RPMI8226 (cell line): ENCODE measurements at regions not wholly inside any gene's neighbourhood (a gene's known extent, or its start where the extent isn't known, plus 50 kb on each side); places are given as distances from the start of the nearest gene placed in this dataset.
A peak's percentile ranks its signal among the peaks of the same experiment; 100 is the strongest.

Experiments
- DNase-seq: peaks from one replicate; pipeline ENCODE4 v3.0.0-alpha.2; 2015

DNA sequence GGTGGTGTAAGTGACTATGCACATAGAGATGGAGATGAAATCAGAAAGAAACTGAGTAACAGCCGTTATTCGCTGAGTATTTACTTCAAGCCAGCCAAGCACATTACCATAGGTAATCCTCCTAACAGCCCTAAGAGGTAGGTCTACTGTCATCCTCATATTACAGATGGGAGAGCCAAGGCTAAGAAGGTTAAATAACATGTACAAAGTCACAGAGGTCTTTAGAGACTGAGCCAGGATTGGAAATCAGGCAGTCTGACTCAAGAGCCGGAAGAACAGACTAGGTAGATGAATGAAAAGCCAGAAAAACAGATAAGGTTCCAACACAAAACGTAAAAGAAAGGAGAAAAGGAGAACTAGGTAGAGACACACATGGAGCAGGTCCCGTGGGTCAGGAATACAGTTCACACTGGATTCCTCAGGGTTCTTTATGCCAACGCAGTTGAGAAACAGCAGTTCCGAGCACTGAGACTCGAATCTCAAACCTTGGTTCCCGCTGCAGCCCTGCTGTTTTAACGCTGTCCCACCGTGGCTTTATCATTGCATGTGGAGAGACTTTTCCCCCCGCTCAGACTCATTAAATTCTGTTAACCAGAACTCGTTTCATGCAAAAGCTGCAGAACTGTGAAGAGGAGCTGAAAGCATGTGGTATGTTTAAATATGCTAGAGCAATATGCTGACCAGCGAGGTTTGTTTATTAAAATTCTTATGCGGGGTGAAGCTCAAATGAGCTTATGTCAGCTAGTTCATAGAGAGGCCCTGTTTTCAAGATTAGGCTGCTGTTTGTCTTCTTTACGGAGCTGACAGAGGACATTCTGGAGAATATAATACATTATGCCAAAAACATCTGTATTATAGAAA is 537.9 kb downstream of the CD83 start:
- peak; percentile 89 for DNase-seq

DNA sequence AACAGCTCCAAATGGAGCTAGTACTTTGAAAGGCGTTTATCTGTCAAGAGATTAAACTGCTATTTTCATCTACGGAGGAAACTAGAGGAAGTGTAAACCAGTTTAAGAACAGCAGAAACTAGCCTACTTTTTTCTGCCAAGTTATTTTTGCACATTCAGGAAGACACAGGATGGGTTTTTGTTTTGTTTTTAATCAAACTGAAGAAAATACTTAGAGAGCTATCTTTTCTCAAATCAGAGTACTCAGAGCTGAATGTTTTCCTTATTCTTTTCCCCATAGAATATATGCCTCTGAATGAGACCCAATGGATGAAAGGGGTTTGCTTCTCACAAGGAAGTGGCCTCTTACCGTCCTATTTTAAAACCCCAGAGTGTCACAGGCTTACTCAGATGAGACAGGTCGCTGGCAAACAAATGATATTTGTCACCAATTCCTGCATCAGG is 538.5 kb downstream of the CD83 start:
- peak; percentile 54 for DNase-seq

DNA sequence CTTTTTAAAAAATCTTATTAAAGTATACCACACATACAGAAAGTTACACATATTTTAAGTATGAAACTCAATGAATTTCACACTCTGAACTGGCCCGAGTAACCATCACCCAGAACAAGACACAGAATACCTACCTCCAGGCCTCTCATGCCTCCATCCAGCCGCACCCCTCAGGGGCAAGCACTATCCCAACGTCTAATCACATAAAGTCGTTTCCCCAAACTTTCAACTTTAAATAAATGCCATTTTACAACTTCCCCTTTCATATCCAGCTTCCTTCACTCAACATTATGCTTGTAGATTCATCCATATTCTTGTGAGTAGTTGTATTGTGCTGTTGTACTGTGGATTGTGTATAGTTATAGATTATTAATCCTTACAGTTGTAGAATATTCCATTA is 539.1 kb downstream of the CD83 start:
- DNase-seq = peak; percentile 27

DNA sequence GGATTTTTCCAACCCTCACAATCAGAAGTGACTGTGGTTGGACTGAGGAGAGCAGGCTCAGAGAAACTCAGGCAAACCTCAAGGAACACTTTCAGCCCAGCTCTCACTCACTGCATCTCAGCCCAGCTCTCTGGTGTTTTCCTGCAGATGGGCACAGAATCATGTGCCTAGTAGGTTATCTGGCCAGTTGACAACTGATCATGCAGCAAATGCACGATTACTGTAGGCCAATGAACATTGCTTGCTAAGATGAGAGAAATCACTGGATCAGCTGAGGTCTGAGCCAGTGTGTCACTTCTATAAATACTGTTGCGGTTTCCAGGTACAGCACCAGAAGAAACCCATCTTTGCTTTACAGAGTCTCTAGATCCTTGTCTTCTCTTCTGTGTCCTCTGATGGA is 540.5 kb downstream of the CD83 start:
- peak; percentile 80 for DNase-seq

DNA sequence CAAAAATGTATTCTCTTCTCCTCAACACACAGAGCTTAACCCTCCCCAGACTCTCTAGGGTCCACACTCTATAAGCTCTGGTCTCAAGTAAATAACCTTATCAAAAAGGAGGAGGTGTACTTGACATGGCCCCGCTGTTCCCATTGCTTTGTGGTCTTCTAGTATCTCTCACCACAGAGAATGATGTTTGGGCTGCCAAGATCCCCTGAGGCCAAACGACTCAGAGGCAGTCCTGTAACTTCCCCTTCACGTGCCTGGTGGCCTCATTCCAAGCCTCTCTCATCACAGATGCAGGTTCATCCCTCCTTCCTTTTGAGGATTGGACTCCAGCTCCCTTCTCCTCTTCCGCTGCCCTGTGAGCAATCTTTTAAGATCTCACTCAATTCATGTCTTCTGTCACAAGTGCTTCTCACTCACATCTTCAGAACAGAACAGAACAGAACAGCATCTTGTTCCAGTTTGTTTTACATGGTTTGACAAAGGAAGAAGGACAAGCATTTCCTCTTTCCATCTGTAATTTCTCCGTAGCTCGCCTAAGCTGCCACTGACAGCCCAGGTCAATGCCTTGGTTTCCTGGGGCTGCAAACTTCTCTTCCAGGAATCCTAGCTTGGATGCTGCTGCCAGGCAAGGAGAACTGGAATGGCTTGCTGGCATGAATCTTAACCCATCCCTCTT is 541.5 kb downstream of the CD83 start:
- peak; percentile 66 for DNase-seq

- no peak for DNase-seq
These were observed 542.3 kb downstream of the CD83 start for GRCh38 chr6:14659841-14660240.

DNA sequence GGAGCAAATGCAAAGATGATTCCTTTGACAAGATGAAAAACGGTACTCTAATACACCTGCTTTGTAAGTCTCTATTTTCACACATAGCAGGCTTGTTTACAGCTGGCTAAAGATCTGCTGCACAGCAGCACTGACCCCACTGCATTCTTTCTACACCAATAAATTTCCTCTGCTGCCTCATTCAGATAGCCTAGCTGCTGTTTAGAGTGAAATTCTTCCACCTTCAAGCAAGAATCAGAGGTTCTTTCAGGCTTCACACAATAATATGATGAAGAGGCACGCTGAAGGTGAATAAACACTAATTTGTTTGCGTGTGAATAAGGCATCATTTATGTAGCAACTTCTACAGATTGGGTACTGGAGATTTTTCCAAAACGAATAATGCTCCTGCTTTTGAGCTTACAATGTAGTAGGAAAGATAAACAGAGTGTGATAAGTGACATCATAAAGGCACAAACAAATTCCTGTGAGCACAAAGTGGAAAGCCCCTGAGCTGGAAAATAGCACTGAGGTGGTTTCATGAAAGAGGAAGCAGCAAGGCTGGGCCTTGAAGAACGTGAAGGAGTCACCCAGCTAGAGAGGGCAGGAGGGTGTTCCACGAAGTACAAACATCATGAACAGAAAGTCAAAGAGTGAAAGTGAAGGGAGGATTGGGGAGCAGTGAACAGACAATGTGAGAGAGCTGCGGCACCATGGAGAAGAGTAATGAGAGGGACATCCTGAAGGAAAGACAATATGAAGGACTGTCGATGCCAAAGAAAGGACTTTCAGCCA is 543.4 kb downstream of the CD83 start:
- peak; percentile 82 for DNase-seq

DNA sequence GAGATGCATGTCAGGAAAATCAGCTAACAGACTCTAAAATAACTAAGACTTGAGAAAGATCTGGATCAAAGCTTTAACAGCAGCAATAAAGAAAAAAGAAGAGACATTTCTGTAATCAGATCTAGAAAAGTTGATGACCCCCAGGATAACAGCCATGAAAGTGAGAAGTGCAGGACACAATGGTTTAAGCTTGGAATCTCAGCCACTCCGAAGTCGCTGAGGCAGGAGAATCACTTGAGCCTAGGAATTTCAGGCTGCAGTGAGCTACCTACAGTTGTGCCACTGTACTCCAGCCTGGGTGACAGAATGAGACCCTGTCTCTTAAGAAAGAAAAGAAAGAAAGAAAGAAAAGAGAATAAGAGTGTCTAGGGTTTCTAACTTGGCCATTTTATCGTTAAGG is 544.1 kb downstream of the CD83 start:
- DNase-seq = no peak

GRCh38 chr6:14664112-14664601 is 546.6 kb downstream of the CD83 start:
- peak; percentile 48 for DNase-seq

- DNase-seq = peak; percentile 66
These were observed 547.2 kb downstream of the CD83 start for GRCh38 chr6:14664621-14665315.

DNA sequence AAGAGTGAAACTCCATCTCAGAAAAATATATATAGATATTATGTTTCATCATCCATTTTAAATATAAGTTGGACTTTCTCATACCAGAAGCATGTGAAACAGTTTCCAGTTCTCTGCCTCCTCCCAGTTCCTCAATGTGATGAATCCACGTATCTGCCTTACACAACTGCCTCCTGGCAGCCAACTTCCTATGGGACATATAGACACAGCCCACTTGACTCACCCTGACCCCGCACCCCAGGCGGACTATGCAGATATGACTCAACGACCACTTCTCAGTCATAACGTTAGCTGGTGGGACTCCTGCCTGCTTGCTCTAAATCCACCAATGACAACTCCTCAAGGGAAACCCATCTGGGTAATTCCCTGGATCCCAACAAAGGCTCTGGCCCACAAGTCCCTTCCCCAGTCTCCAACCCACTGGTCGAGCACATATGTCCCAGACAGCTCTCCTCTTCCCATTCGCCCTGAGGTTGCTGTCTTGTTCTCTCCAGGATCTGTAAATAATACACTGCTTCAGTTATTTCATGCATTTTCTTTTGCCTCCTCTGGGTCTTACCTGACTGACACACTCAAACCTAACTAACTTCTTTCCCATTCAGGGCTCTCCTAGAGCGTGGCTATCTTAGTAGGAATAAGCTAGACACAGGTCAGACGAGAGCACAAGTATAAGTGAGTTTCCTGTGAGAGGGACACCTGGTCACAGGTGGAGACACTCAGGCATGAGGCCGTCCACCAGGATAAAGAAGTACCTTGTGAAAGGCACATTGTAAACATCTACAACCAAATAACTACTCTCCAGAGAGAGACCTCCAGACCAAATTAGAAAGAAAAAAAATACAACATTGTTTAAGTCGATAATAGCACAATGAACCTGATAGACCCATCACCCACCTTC is 548.5 kb downstream of the CD83 start:
- DNase-seq = no peak

GRCh38 chr6:14670806-14671205 is 553.2 kb downstream of the CD83 start:
- no peak for DNase-seq

DNA sequence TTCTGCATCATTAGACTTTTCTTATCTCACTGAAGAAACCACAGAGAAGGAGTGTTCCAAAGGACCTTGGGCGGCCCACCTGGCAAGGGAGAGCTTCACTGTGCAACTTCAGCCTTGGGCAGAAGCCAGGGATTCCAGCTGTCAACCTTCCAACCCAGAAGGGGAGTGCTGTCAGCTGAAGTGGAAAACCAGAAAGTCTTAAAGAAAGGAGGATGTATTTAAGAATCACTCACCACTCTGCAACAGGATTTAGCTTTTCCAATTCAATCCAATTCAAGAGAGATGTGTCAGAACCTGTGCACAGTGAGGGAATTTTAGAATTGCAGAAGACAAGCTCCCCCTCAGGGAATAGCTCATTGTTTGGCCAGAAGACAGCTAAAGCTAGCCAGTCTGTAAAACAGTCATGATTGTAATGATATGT is 553.7 kb downstream of the CD83 start:
- peak; percentile 87 for DNase-seq

DNA sequence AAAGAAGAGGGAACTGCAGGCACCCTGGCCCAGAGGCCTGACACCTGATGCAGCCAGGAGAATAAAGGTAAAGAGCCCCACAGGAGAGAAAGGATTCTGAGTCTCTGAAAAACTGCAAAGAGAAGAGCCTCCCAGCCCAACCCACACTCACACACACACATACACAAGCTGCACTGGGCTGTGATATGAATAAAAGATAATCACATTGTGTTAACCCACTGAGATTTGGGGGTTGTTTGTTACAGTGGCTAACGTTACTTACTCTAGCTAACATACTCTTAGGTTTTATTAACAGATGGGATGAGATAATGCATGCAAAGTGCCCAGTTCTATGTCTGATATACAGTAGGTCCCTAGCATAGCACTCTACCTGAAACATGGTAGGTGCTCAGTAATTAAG is 554.4 kb downstream of the CD83 start:
- no peak for DNase-seq

DNA sequence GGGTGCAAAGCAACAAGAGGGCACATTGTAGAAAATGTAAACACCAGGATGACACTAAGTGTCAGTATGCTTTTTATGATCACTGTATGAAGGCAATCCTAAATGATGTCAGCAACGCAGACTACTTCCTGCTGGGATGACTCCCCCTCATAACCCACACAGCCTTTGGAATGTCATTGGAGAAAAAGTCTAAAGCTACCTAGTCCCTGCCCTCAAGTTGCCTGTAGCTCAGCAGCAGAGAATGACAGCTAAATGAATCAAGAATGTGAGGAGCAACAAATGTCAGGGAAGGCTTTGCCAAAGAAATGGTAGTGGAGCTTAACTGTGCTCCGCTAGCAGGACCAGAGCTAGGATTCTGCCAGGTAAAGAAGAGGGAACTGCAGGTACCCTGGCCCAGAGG is 555.6 kb downstream of the CD83 start:
- DNase-seq = no peak

- DNase-seq = no peak
These were observed 556.9 kb downstream of the CD83 start for GRCh38 chr6:14674458-14674857.

DNA sequence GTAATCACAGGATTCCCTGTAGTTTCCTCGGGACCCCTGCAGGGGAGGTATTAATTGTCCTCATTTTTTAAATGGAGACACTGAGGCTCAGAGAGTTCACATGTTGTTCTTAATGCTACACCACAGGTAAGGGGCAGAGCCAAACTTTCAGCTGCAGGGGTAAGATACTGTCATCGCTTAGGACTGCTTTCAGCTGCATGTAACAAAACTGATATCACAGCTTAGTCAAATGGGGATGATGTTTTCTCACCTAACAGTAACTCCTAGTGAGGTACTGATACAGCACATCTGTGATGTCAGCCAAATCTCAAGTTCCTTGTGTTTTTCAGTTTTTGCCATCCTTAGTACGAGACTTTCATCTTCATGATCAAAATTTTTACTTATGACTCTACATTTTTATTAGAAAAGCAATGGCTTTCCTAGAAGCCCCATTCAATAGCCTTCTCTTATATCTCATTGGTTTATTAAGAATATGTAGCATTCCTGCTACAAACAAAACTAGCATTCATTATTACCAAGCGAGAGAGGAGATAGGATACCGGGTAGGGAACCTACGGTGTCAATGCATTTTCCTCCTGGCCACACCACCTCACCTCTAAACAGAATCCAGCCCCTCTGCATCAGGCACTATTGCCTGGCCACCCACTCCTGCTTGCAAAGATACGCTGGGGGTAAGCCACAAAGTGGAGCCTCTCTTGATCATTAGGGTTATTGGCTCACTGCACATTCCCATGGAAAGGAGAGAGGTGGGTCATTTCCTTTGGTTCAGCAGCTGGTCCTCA is 557.5 kb downstream of the CD83 start:
- no peak for DNase-seq

DNA sequence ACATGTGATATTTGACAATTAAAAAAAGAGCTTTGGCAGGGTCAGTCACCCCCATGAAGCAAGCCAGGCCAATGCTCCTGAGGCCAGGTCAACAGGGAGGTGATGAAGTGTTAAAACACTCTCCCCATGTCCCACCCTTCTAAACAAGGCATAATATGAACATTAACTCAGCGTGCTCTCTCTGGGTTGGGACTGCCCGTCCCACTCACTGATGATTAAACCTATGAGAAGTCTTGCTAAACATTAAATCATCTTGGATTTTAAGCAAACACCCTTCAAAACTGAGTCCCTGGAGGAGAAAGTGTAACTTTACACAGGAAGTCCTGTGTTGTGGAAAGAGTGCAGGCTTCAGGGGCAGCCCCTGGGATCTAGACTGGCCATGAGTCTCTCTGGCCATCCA is 558.5 kb downstream of the CD83 start:
- no peak for DNase-seq

GRCh38 chr6:14676977-14677781 is 559.6 kb downstream of the CD83 start:
- no peak for DNase-seq
